Ishikawa (cell line): ENCODE measurements at regions not wholly inside any gene's neighbourhood (a gene's known extent, or its start where the extent isn't known, plus 50 kb on each side); places are given as distances from the start of the nearest gene placed in this dataset.

Experiments used
- CEBPB ChIP-seq: IDR thresholded peaks from 2 replicates; pipeline ENCODE4 v1.6.1; 2012
- CREB1 ChIP-seq: IDR thresholded peaks from 2 replicates; pipeline ENCODE4 v1.6.1; 2012; ENCODE audit warnings: low read depth
- EGR1 ChIP-seq: IDR thresholded peaks from 2 replicates; pipeline ENCODE4 v1.6.1; 2012
- EP300 ChIP-seq: IDR thresholded peaks from 2 replicates; pipeline ENCODE4 v1.6.1; 2012; ENCODE audit warnings: borderline replicate concordance
- MAX ChIP-seq: IDR thresholded peaks from 2 replicates; pipeline ENCODE4 v1.6.1; 2012
- NFIC ChIP-seq: IDR thresholded peaks from 2 replicates; pipeline ENCODE4 v1.6.1; 2012
- RAD21 ChIP-seq: IDR thresholded peaks from 2 replicates; pipeline ENCODE4 v1.6.1; 2012; ENCODE audit warnings: low read depth
- TAF1 ChIP-seq: IDR thresholded peaks from 2 replicates; pipeline ENCODE4 v1.6.1; 2012; ENCODE audit warnings: low read depth, mild to moderate bottlenecking
- TEAD4 ChIP-seq: IDR thresholded peaks from 2 replicates; pipeline ENCODE4 v1.6.1; 2012
- USF1 ChIP-seq: IDR thresholded peaks from 2 replicates; pipeline ENCODE4 v1.6.1; 2012
- ZBTB7A ChIP-seq: IDR thresholded peaks from 2 replicates; pipeline ENCODE4 v1.6.1; 2012; ENCODE audit warnings: low read depth
- TF ChIP-seq, protein P1 (sequence below): IDR thresholded peaks from 2 replicates; pipeline ENCODE4 v1.6.1; 2012; ENCODE audit warnings: low read depth, mild to moderate bottlenecking

GRCh38 chr1:65564493-65564892 lies 144.0 kb downstream of the LEPR start:
- no peak for TF ChIP-seq NFIC
- no peak for TF ChIP-seq EP300
- TF ChIP-seq TEAD4 = no peak
- no peak for TF ChIP-seq EGR1
- TF ChIP-seq MAX = no peak
- TF ChIP-seq RAD21 = no peak
- TF ChIP-seq, protein P1, sequence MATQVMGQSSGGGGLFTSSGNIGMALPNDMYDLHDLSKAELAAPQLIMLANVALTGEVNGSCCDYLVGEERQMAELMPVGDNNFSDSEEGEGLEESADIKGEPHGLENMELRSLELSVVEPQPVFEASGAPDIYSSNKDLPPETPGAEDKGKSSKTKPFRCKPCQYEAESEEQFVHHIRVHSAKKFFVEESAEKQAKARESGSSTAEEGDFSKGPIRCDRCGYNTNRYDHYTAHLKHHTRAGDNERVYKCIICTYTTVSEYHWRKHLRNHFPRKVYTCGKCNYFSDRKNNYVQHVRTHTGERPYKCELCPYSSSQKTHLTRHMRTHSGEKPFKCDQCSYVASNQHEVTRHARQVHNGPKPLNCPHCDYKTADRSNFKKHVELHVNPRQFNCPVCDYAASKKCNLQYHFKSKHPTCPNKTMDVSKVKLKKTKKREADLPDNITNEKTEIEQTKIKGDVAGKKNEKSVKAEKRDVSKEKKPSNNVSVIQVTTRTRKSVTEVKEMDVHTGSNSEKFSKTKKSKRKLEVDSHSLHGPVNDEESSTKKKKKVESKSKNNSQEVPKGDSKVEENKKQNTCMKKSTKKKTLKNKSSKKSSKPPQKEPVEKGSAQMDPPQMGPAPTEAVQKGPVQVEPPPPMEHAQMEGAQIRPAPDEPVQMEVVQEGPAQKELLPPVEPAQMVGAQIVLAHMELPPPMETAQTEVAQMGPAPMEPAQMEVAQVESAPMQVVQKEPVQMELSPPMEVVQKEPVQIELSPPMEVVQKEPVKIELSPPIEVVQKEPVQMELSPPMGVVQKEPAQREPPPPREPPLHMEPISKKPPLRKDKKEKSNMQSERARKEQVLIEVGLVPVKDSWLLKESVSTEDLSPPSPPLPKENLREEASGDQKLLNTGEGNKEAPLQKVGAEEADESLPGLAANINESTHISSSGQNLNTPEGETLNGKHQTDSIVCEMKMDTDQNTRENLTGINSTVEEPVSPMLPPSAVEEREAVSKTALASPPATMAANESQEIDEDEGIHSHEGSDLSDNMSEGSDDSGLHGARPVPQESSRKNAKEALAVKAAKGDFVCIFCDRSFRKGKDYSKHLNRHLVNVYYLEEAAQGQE = no peak
- TF ChIP-seq CREB1 = no peak
- TF ChIP-seq ZBTB7A = no peak
- no peak for TF ChIP-seq CEBPB
- TF ChIP-seq USF1 = no peak
- TF ChIP-seq TAF1 = no peak
